HEK293 (cell line): ENCODE measurements at regions not wholly inside any gene's neighbourhood (a gene's known extent, or its start where the extent isn't known, plus 50 kb on each side); places are given as distances from the start of the nearest gene placed in this dataset.

ENCODE experiments used
- CTCF ChIP-seq: fragments of 450-650 bp; formaldehyde crosslinking; IDR thresholded peaks from 2 replicates; pipeline ENCODE4 v1.5.1; 2016; ENCODE audit warnings: missing biosample characterization, missing genetic modification characterization
- KLF9 ChIP-seq: fragments of 450-650 bp; formaldehyde crosslinking; IDR thresholded peaks from 2 replicates; pipeline ENCODE4 v1.5.1; 2016; ENCODE audit warnings: missing biosample characterization, missing genetic modification characterization, low read depth
- REST ChIP-seq: fragments of 450-650 bp; formaldehyde crosslinking; IDR thresholded peaks from 2 replicates; pipeline ENCODE4 v1.5.1; 2016; ENCODE audit warnings: missing biosample characterization, missing genetic modification characterization
- TCF7L2 ChIP-seq: IDR thresholded peaks from 2 replicates; pipeline ENCODE4 v1.6.1; 2011; ENCODE audit warnings: low read depth, mild to moderate bottlenecking, inconsistent platforms, low read length, moderate library complexity, borderline replicate concordance

- TF ChIP-seq CTCF (tag by site-specific recombination) (no peak), KLF9 (tag by site-specific recombination) (no peak), TCF7L2 (no peak), REST (tag by site-specific recombination) (no peak)
Measured at GRCh38 chrX:4674028-4674782, 960.8 kb upstream of the PRKX start.
